Adrenal gland (tissue), 5 donors: ENCODE measurements at regions not wholly inside any gene's neighbourhood (a gene's known extent, or its start where the extent isn't known, plus 50 kb on each side); places are given as distances from the start of the nearest gene placed in this dataset.

Source experiments
- POLR2A ChIP-seq, 2 donors: fragments of 450-650 bp; IDR thresholded peaks; one replicate each; pipeline ENCODE4 v1.6.1; 2017; ENCODE audit warnings: antibody characterized with exemption in 2 of 2, mild to moderate bottlenecking in 2 of 2, moderate library complexity in 1 of 2
- TF ChIP-seq, protein P1 (sequence below), 6 experiments: fragments of 450-650 bp in 4 of 6; fragments of 200-600 bp in 2 of 6; sonication (generic) in 1 of 6; IDR thresholded peaks; 1 replicate in 5 of 6; 2 replicates in 1 of 6; pipeline versions ENCODE4 v1.5.1 to v1.8.0; 2016 to 2021; ENCODE audit warnings: antibody characterized with exemption in 6 of 6, mild to moderate bottlenecking in 2 of 6, moderate library complexity in 1 of 6
- donor health status: DM: no; HTN: no; CAD: no.

DNA sequence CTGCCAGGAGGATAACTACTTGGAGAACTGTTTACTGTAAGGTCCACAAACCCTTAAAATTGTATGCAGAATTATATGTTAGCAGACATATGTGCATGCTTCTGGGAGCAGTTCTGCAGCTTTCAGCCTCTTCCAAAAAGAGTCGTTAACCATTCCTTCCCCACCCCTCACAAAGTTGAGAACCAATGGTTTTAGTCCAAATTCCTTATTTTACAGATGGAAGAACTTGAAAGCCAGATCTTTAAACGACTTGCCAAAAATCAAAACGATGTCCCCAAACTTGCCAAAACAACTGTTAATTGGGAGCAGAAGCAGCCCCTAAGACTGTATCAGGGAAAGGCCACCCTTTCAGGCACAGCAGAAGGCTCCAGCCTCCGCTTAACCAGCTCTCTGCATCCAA, 266.4 kb upstream of the ANKRD55 start:
- TF ChIP-seq, protein P1, sequence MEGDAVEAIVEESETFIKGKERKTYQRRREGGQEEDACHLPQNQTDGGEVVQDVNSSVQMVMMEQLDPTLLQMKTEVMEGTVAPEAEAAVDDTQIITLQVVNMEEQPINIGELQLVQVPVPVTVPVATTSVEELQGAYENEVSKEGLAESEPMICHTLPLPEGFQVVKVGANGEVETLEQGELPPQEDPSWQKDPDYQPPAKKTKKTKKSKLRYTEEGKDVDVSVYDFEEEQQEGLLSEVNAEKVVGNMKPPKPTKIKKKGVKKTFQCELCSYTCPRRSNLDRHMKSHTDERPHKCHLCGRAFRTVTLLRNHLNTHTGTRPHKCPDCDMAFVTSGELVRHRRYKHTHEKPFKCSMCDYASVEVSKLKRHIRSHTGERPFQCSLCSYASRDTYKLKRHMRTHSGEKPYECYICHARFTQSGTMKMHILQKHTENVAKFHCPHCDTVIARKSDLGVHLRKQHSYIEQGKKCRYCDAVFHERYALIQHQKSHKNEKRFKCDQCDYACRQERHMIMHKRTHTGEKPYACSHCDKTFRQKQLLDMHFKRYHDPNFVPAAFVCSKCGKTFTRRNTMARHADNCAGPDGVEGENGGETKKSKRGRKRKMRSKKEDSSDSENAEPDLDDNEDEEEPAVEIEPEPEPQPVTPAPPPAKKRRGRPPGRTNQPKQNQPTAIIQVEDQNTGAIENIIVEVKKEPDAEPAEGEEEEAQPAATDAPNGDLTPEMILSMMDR (IDR thresholded peaks at IDR 0.05) = no peak
- no peak for TF ChIP-seq POLR2A (IDR thresholded peaks at IDR 0.05)
